ENCODE measurements at regions not wholly inside any gene's neighbourhood (a gene's known extent, or its start where the extent isn't known, plus 50 kb on each side); places are given as distances from the start of the nearest gene placed in this dataset.
"Not testable (repeated sequence)": the region's sequence is repeated elsewhere in the genome, so short reads cannot be mapped to it uniquely, and the experiment has no call there.

GRCh38 chr7:17098515-17098914 lies 199.9 kb upstream of the AHR start:
- ChIA-PET POLR2A (no interaction called here), CTCF (no interaction called here)
- Histone ChIP-seq H3K27ac (ENCODE audit: low read depth in 1 of 2, low read length in 2 of 2) (no peak overlapping the region), H3K4me3 (ENCODE audit: low read length) (no peak overlapping the region), H3K36me3 (ENCODE audit: insufficient read depth, low read length) (no peaks in the 10 kb centered on the region), H3K4me1 (ENCODE audit: insufficient read depth, low read length) (no peaks in the 10 kb centered on the region), H3K27me3 (ENCODE audit: control insufficient read depth in 1 of 2, insufficient read depth in 2 of 2, low read length in 2 of 2) (no peaks in the 10 kb centered on the region), H3K9me3 (ENCODE audit: control insufficient read depth in 1 of 2, insufficient read depth in 1 of 2, low read length in 2 of 2) (no peaks in the 10 kb centered on the region)
- H3K27me3 Mint-ChIP-seq = no peaks in the 10 kb centered on the region
- intact Hi-C loops (cut with DNase I, micrococcal nuclease) = no loop called here
- no peaks in the 10 kb centered on the region for H3K9me3 Mint-ChIP-seq
- TF ChIP-seq, protein P1, sequence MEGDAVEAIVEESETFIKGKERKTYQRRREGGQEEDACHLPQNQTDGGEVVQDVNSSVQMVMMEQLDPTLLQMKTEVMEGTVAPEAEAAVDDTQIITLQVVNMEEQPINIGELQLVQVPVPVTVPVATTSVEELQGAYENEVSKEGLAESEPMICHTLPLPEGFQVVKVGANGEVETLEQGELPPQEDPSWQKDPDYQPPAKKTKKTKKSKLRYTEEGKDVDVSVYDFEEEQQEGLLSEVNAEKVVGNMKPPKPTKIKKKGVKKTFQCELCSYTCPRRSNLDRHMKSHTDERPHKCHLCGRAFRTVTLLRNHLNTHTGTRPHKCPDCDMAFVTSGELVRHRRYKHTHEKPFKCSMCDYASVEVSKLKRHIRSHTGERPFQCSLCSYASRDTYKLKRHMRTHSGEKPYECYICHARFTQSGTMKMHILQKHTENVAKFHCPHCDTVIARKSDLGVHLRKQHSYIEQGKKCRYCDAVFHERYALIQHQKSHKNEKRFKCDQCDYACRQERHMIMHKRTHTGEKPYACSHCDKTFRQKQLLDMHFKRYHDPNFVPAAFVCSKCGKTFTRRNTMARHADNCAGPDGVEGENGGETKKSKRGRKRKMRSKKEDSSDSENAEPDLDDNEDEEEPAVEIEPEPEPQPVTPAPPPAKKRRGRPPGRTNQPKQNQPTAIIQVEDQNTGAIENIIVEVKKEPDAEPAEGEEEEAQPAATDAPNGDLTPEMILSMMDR (IDR thresholded peaks at IDR 0.05) = no peak
- no peak overlapping the region for H3K4me3 Mint-ChIP-seq
- H3K27ac Mint-ChIP-seq = no peak overlapping the region
- ATAC-seq (ENCODE audit: poor library complexity) (no peak), DNase-seq (no peak)
- H3K36me3 Mint-ChIP-seq (ENCODE audit: low read depth) = no peaks in the 10 kb centered on the region
- H3K4me1 Mint-ChIP-seq (ENCODE audit: low read depth) = no peaks in the 10 kb centered on the region

- Mint-ChIP-seq H3K27ac (no peak overlapping the region), H3K36me3 (ENCODE audit: low read depth) (no peaks in the 10 kb centered on the region), H3K27me3 (no peaks in the 10 kb centered on the region), H3K4me3 (no peak overlapping the region), H3K4me1 (ENCODE audit: low read depth) (no peaks in the 10 kb centered on the region), H3K9me3 (no peaks in the 10 kb centered on the region)
- H3K4me1 ChIP-seq (ENCODE audit: insufficient read depth, low read length) = no peaks in the 10 kb centered on the region
- CTCF ChIA-PET = interaction anchor here (1.2 kb wide), 1 partner anchor 12 kb away, joined by 3 read pairs; no protein-coding TSS in a partner anchor
- H3K27me3 ChIP-seq (ENCODE audit: control insufficient read depth in 1 of 2, insufficient read depth in 2 of 2, low read length in 2 of 2) = no peaks in the 10 kb centered on the region
- TF ChIP-seq, protein P1 (IDR thresholded peaks at IDR 0.05) = no peak
- POLR2A ChIA-PET = no interaction called here
- H3K36me3 ChIP-seq (ENCODE audit: insufficient read depth, low read length) = no peaks in the 10 kb centered on the region
- no peak overlapping the region for H3K27ac ChIP-seq (ENCODE audit: low read depth in 1 of 2, low read length in 2 of 2)
- ATAC-seq (ENCODE audit: poor library complexity) (no peak), DNase-seq (no peak)
- intact Hi-C loops (cut with DNase I, micrococcal nuclease) = no loop called here
- no peaks in the 10 kb centered on the region for H3K9me3 ChIP-seq (ENCODE audit: control insufficient read depth in 1 of 2, insufficient read depth in 1 of 2, low read length in 2 of 2)
- no peak overlapping the region for H3K4me3 ChIP-seq (ENCODE audit: low read length)
Measured at GRCh38 chr7:17099083-17099973, 199.1 kb upstream of the AHR start.

DNA sequence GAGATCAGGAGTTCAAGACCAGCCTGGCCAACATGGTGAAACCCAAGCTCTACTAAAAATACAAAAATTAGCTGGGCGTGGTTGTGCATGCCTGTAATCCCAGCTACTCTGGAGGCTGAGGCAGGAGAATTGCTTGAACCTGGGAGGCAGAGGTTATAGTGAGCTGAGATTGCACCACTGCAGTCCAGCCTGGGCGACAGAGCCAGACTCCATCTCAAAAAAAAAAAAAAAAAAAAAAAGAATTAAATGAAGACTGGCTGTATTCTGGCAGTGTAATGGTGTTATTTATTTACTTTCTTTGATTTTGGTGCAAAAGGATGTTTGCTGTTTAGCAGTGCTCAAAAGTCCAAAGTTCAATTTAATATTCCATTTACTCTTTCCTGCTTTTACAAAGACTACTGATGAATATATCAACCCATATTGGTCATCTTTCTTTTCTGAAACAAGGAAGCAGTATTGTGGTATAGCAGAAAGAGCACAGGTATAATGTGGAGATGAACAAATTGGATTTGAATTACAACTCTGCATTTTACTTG lies 198.4 kb upstream of the AHR start:
- CTCF ChIA-PET = interaction anchor here (1.2 kb wide), 1 partner anchor 11 kb away, joined by 3 read pairs; no protein-coding TSS in a partner anchor
- H3K4me3 ChIP-seq (ENCODE audit: low read length); H3K27ac ChIP-seq (ENCODE audit: low read depth in 1 of 2, low read length in 2 of 2); H3K27me3 ChIP-seq (ENCODE audit: control insufficient read depth in 1 of 2, insufficient read depth in 2 of 2, low read length in 2 of 2); H3K9me3 Mint-ChIP-seq; DNase-seq; H3K4me1 Mint-ChIP-seq (ENCODE audit: low read depth); ATAC-seq (ENCODE audit: poor library complexity); H3K4me3 Mint-ChIP-seq; H3K9me3 ChIP-seq (ENCODE audit: control insufficient read depth in 1 of 2, insufficient read depth in 1 of 2, low read length in 2 of 2); intact Hi-C loops (cut with DNase I, micrococcal nuclease); POLR2A ChIA-PET; H3K27me3 Mint-ChIP-seq; H3K4me1 ChIP-seq (ENCODE audit: insufficient read depth, low read length); H3K27ac Mint-ChIP-seq; H3K36me3 Mint-ChIP-seq (ENCODE audit: low read depth); H3K36me3 ChIP-seq (ENCODE audit: insufficient read depth, low read length): not testable (repeated sequence)

Measured in CD4-positive, alpha-beta T cell (primary cell).